ENCODE measurements at regions not wholly inside any gene's neighbourhood (a gene's known extent, or its start where the extent isn't known, plus 50 kb on each side); places are given as distances from the start of the nearest gene placed in this dataset.
"Not testable (repeated sequence)": the region's sequence is repeated elsewhere in the genome, so short reads cannot be mapped to it uniquely, and the experiment has no call there.

DNA sequence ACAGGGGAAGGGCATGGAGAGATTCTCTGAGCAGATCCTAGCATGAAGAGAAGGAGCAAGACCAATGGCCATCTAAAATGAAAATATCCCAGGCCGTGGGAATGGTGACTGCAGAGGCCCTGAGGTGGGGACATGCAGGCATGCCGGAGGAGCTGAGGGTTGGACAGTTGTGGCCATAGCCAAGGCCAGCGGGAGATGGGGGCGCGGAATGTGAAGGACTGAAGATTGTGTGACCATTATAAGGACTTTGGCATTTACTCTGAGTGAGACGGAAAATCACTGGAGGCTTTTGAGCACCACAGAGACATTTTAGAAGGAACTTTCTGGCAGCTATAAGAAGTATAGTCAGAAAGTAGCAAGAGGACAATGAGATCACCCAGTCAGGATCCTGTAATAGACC is 341.1 kb downstream of the SFMBT2 start:
- DNase-seq (ENCODE audit: low spot score): no peak

DNA sequence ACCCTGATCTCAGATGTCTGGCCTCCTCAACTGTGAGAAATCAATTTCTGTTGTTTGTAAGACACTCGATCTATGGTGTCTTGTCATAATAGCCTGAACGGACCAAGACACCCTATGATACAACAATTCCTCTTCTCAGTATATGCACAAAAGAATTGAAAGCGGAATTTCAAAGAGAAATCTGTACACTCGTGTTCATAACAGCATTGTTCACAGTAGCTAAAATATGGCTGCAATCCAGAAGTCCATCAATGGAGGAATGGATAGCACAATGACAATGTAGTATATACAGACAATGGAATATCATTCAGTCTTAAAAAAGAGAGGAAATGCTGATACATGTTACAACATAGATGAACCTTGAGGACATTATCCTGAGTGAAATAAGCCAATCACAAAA is 354.6 kb downstream of the SFMBT2 start:
- DNase-seq (ENCODE audit: low spot score): no peak

DNA sequence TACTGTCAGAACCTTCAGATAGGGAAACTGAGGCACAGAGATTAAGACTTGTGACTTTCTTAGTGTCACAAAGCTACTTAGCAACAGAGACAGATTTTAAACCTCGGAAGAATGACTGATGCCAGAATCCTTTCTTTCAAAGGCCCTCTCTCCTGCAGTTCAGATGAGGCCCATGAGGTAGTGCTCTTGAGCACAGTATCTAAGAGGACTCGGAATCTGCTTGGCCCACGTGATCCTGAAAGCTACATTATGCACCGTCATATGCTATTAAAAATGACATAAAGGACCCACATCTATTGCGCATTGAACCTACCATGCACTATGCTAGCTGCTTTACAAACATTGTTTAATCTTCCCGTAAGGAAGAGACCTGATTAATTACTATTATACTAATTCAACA is 355.9 kb downstream of the SFMBT2 start:
- no peak for DNase-seq (ENCODE audit: low spot score)

DNA sequence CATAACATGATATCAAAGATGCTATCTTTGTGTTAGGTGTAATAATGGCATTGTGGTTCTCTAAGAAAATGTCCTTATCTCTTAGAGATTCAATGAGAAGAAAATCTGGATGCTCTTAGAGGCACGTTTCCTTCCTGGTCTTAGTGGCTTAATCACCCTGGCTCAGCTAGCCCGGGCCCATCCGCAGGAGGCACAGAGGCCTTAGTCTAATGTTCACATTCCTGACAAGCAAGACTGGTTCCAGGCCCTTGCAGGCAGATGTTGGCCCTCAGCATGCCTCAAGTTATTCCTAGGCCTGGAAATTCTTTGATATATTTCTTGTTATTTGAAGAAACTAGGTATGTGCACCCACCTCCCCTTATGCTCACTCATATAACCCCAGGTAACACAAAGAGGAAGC is 357.6 kb downstream of the SFMBT2 start:
- no peak for DNase-seq (ENCODE audit: low spot score)

DNA sequence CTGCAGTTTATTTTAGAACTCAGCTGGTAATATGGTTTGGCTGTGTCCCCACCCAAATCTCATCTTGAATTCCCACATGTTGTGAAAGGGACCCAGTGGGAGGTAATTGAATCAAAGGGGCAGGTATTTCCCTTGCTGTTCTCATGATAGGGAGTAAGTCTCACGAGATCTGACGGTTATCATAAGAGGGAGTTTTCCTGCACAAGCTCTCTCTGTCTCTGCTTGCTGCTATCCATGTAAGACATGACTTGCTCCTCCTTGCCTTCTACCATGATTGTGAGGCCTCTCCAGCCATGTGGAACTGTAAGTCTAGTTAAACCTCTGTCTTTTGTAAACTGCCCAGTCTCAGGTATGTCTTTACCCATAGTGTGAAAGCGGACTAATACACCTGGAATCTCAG is 360.8 kb downstream of the SFMBT2 start:
- DNase-seq (ENCODE audit: low spot score): not testable (repeated sequence)

DNA sequence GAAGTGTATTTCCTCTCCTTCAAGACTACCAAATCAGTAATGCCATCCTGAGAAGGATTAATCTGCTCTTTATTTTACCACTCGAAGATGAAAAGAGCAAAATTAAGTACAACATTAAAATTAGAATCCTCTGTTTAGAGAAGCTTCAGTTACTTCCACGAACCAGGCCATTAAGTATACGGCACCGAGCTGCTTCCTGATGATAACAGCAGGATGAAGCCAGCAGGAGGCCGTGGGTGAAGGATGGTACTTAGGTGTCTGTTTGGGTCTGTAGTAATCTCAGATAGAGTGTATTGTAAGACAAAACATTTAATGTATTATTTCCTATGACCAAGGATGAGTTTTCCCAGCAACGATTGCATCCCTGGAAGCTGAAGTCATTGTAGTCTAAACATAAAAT is 362.8 kb downstream of the SFMBT2 start:
- no peak for DNase-seq (ENCODE audit: low spot score)

DNA sequence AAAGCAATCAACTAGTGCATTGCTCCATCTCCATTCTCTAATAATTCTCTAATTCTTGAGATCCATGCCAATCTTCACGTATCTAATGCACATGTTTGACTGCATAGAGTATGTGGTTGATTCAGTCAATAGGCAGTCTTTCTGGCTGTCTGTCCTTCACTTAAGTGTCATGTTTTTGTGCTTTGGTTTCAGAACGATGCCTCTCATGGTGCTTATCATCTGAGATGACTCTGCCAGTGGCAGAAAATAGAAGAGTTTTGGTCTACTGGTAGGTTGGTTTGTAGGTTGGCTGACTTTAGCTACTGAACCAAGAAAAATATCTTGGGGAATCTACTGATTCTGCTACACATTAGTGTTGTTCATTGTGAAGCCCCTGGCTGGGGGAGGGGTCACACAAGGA is 364.2 kb downstream of the SFMBT2 start:
- no peak for DNase-seq (ENCODE audit: low spot score)

DNA sequence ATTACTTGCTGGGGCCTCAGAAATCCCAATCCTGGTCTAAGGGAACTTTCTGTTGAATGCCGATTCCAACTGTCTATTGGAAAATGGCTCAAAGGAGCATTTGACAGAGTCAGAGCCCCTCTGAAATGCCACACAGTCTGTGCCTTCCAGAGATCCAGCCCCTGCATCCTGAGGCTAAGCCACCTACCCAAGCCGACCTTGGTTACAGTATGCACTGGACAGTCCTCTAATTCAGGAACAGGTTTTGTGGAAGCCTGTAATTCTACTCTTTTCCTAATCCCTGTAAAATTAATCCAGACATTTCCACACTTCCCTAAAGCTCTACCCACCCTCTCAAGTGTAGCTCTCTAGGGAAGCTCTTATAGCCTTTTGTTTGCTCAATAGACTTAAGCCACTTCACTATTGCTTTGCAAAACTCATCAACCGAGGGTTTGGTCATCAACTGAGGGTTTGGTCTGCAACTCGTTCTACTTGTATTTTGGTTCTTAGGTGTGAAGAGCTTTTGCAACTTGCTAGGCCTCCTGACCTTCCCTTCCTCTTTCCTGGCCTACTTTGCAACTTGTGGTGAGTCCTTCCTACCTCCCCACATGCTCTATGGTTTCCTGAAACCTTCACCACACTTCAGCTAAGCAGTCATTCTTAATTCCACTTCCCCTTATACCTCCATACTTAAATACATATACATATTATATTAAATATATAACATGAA is 364.8 kb downstream of the SFMBT2 start:
- DNase-seq (ENCODE audit: low spot score): no peak

DNA sequence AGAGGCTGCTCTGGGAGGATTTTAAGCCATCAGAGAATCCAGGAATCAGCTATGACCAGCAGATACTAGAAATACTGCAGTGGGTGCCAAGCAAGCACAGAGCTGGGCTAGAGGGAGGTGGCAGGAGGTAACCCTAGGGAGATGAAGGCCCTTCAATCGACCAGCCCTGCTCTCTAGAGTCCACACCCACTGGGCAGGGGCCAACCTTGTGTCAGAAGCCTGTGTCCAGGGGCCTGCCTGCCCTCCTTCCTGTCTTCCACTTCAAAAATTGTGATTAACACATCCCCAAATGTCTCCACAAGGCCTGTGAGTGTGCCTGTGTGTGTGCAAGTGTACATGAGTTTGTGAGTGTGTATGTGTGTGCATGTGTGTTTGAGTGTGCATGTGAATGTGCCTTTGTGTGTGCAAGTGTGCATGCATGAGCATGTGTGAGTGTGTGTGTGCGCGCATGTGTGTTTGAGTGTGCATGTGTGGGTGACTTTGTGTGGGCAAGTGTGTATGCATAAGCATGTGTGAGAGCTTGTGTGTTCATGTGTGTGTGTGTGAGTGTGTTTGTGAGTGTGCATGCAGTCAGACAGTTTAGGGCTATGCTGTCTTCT is 367.7 kb downstream of the SFMBT2 start:
- DNase-seq (ENCODE audit: low spot score): no peak

DNA sequence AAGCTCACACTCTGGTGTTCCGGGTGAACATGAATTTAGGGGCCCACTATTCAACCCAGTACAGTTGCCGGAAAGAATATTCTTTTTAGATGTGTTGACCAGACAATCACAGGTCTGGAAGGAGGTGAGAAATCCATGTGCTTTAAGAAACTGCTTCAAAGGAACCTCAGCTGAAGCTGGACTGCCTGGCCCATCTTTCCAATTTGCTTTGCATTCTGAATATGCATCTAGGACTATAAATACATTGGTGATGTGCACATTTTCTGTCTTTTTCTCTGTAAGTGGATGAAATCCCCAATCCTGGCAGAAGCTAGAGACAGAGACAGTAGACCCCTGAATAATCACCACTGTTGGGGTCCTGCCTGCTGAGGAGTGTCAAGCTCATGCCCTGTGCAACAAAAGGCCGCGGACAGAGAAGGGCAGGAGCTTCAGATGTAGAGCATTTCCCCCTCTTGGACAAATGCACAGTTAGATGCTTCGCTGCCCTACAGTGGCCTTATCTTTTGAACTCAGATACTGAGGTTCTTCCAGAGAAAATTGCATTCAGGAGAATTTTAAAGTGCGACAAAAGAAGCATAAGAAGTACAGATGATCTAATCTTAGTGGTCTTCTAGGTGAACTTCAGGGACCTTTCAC is 368.3 kb downstream of the SFMBT2 start:
- DNase-seq (ENCODE audit: low spot score): no peak

DNA sequence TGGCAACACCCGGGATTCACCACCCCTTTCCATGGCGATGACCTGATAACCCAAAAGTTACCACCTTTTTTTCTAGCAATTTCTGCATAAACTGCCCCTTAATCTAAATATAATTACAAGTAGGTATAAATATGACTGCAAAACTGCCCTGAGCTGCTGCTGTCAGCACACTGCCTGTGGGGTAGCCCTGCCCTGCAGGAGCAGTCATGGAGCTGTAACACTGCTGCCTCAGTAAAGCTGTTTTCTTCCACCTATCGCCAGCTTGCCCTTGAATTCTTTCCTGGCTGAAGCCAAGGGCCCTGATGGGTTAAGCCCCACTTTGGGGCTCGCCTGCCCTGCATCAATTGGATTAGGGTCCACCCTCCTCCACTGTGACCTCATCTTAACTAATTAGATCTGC is 368.8 kb downstream of the SFMBT2 start:
- DNase-seq (ENCODE audit: low spot score): no peak

DNA sequence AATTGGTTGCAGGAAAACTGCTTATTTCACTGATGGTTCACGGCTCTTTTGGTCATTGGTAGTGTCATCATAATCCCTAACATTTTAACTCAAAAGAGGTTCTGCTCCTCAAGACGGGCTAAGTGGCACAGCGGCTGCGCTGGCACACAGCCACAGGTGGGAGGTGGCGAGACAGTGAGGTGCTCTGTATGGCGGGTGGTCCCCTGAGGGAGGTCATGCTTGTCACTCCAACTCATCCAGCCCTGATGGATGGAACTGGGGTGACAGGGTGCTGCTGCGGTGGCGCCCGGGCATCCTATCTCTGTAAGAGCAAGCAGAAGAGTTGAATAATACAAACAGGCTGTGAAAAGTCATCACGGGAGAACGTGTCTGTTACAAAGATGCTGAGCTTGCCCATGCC is 370.2 kb downstream of the SFMBT2 start:
- no peak for DNase-seq (ENCODE audit: low spot score)

DNA sequence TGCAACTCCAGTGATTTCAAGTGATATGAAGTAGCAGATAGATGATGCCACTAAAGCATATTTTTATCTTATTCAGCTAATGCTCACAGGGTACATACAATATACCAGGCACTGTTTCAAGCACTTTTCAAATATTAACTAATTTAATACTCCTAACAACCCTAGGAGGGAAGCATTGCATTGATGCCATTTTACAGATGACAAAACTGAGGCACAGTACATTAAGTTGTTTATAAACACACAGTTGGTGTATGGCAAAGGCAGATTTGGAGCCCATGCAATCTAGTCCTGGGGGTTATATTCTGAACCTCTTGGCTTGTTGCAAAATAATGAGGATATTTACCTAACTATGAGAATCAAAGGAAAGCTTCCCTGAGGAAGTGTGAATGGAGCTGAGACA is 371.0 kb downstream of the SFMBT2 start:
- DNase-seq (ENCODE audit: low spot score): no peak

DNA sequence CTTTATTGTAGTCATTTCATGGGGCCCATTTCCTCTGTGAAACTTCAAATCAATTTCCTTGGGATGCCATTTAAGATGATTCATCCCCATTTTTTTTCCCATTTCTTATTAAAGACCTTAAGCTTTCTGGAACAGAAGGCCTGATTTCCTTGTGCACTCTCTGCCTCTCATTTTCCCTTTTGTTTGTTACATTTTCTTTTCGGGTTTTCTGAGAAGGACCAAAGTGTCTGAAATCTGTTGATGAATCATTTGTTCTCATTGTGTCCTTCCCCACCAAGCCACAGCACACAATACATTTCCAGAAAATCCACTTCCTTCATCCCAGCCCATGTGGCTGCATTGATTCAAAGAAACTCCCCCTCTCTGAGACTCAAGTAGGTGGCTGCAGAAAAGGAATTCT is 372.4 kb downstream of the SFMBT2 start:
- DNase-seq (ENCODE audit: low spot score): no peak

DNA sequence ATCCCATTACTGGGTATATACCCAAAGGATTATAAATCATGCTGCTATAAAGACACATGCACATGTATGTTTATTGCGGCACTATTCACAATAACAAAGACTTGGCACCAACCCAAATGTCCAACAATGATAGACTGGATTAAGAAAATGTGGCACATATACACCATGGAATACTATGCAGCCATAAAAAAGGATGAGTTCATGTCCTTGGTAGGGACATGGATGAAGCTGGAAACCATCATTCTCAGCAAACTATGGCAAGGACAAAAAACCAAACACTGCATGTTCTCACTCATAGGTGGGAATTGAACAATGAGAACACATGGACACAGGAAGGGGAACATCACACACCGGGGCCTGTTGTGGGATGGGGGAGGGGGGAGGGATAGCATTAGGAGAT is 373.4 kb downstream of the SFMBT2 start:
- not testable (repeated sequence) for DNase-seq (ENCODE audit: low spot score)

DNA sequence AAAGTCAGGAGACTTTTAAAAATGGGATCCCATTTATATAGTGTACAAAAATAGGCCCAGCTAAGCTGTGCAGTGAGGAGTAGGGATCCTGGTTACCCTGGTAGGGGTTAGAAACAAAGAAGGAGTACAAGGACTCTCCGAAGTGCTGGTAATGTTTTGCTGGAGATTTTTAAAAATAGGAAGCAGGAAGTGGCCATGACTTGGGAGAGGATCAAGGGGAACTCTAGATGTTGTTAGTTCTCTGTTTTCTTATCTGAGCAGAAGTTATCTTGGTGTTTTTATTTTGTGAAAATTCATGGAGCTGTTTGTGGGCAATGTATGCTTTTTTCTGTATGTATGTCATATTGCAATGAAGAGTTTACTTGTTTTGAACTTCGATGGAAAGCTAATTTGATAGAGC is 373.9 kb downstream of the SFMBT2 start:
- DNase-seq (ENCODE audit: low spot score): no peak

DNA sequence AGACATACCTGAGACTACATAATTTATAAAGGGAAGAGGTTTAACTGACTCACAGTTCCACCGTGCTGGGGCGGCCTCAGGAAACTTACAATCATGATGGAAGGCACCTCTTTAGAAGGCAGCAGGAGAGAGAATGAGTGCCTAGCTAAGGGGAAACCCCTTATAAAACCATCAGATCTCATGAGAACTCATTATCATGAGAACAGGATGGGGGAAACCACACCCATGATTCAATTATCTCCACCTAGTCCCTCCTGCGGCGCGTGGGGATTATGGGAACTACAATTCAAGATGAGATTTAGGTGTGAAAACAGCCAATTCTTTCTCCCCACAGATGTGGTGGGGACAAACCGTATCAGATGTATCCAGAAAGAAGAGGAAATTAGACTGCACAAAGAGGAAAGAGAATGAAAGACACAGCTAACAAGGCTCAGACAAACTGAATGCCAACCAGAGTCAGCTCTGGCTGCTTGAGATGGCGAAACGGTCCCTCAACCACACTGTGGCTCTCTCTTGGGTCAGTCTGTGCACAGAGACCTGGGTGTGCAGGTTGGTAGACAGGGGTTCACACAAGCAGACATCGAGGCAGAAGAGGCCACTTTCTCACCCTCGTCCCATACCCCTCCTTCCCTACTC is 375.6 kb downstream of the SFMBT2 start:
- no peak for DNase-seq (ENCODE audit: low spot score)

DNA sequence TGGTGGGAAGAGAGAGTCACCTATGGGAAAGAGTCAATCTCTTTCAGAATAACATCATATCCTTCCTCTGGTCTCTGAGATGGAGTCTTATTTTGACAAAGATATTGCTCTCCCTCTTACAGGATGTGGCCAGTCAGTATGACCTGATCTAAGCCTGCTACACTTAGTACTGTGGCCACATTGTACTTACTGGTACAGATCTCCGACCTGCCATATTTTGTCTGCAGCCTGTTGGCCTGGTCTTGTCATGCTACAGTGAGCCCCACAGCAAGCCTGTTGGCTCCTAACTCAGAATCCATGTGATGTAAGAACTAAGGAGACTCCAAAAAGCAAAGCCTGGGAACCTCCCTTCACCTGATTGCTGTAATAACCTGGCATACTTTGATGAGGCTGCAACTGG is 377.8 kb downstream of the SFMBT2 start:
- DNase-seq (ENCODE audit: low spot score): no peak

DNA sequence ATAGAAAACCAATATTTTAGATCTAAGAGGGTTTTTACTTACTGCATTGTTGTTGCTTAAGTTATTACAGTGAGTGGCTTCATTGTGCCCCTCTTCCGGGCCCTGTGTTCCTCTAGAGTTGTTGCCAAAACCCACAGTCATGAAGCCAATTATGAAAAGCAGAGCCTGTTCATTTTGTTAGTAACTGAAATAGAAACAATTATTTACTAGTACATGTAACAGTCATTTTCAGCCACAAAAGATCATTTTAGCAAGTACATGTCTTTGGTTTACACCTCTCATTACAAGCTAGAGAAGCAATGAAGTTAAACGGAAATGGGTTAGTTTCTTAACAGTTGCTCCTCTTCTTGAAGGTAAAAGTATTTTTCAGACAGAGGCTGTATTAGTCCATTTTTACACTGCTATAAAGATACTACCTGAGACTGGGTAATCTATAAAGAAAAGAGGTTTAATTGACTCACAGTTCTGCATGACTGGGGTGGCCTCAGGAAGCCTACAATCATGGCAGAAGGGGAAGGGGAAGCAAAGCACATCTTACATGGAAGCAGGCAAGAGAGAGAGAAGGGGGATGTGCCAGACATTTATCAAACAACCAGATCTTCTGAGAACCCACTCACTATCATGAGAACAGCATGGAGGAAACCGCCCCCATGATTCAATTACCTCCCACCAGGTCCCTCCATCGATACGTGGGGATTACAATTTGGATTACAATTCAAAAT is 380.5 kb downstream of the SFMBT2 start:
- DNase-seq (ENCODE audit: low spot score): no peak

DNA sequence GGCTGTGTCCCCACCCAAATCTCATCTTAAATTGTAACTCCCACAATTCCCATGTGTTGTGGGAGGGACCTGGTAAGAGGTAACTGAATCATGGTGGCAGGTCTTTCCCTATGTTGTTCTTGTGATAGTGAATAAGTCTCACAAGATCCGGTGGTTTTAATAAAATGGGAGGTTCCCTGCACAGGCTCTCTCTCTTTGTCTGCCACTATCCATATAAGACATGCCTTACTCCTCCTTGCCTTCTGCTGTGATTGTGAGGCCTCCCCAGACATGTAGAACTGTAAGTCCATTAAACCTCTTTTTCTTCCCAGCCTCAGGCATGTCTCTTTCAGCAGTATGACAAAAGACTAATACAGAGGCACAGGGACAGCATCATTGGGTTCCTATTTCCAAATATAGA is 381.2 kb downstream of the SFMBT2 start:
- no peak for DNase-seq (ENCODE audit: low spot score)

DNA sequence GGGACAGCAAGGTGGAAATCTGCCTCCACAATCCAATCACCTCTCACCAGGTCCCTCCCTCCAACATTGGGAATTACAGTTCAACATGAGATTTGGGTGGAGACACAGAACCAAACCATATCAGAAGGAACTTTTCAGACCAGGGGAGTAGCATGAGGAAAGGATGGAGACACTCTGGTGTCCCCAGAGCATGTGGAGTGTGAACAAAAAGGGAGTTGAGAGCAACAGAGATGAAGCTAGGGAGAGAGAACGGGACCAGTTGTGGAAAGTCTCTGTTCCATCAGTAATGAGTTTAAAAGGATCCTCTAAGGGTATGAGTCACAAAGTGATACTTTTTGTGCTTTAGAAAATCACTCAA is 382.0 kb downstream of the SFMBT2 start:
- DNase-seq (ENCODE audit: low spot score): no peak

DNA sequence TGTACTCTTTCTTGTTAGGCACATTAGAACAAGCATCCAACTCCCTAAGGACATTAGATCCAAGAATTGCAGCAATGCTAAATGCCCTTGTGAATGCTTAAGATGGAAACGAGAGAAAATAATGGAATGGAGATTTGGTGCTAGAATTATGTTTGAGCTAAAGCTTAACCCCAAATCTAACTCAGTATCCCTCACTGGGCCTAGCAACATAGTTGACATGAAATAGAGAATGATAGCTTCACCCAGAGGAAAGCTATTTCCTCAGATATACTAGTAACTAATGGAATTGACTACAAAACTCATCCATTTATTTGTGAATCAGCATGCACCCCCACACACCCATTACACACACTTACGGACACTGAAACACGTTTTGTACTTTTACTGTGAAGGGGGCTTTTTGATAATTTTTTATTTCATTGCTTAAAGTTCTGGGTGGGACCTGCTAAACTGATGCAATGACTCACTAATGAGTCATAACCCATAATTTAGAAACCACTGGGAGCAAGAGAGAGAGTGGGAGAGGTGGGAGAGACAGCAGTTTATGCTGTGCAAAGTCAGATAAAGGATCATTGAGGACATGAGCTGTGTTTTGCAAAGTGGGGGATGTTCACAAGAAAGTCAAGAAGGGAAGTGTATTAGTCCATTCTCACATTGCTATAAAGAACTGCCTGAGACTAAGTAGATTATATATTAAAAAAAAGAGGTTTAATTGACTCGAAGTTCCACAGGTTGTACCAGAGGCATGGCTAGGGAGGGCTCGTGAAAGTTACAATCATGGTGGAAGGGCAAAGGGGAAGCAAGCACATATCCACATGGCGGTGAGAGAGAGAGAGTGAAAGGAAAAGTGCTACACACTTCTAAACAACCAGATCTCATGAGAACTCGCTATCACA is 382.7 kb downstream of the SFMBT2 start:
- no peak for DNase-seq (ENCODE audit: low spot score)
